HUES48 (cell line): ENCODE measurements at regions not wholly inside any gene's neighbourhood (a gene's known extent, or its start where the extent isn't known, plus 50 kb on each side); places are given as distances from the start of the nearest gene placed in this dataset.

ENCODE experiments used
- H3K27ac ChIP-seq: one replicate; pipeline ENCODE4 v1.7.0; 2013; ENCODE audit warnings: low read depth, low read length, inconsistent platforms
- H3K27me3 ChIP-seq: 2 replicates; pipeline ENCODE4 v1.6.1; 2013; ENCODE audit warnings: mild to moderate bottlenecking, low read length; ENCODE audit not compliant: control insufficient read depth, insufficient read depth
- H3K36me3 ChIP-seq: 2 replicates; pipeline ENCODE4 v1.6.1; 2013; ENCODE audit warnings: low read length; ENCODE audit not compliant: control insufficient read depth, insufficient read depth
- H3K4me1 ChIP-seq: 2 replicates; pipeline ENCODE4 v1.6.1; 2013; ENCODE audit warnings: mild to moderate bottlenecking, low read length; ENCODE audit not compliant: control insufficient read depth, insufficient read depth
- H3K4me3 ChIP-seq: 2 replicates; pipeline ENCODE4 v1.5.1; 2013; ENCODE audit warnings: mild to moderate bottlenecking, low read depth, low read length
- H3K9ac ChIP-seq: 2 replicates; pipeline ENCODE4 v1.6.1; 2013; ENCODE audit warnings: mild to moderate bottlenecking, low read depth, low read length, moderate library complexity
- H3K9me3 ChIP-seq: 2 replicates; pipeline ENCODE4 v1.6.1; 2013; ENCODE audit warnings: low read length; ENCODE audit not compliant: control insufficient read depth, insufficient read depth

GRCh38 chr12:125193376-125194152, 128.3 kb downstream of the AACS start:
- H3K4me1 ChIP-seq: peaks cover 65% of the 10 kb centered on the region
- no peaks in the 10 kb centered on the region for H3K36me3 ChIP-seq
- peak overlapping the region; percentile 81 for H3K27ac ChIP-seq
- no peaks in the 10 kb centered on the region for H3K9me3 ChIP-seq
- no peak overlapping the region for H3K9ac ChIP-seq
- peaks cover 37% of the 10 kb centered on the region for H3K27me3 ChIP-seq
- peak overlapping the region; percentile 46; the same call in 1 of the 2 replicates for H3K4me3 ChIP-seq

GRCh38 chr12:125194163-125194773, 129.0 kb downstream of the AACS start:
- peak overlapping the region; percentile 81 for H3K27ac ChIP-seq
- peak overlapping the region; percentile 46; the same call in 1 of the 2 replicates for H3K4me3 ChIP-seq
- H3K9ac ChIP-seq: no peak overlapping the region
- no peaks in the 10 kb centered on the region for H3K36me3 ChIP-seq
- H3K27me3 ChIP-seq: peaks cover 33% of the 10 kb centered on the region
- peaks cover 58% of the 10 kb centered on the region for H3K4me1 ChIP-seq
- no peaks in the 10 kb centered on the region for H3K9me3 ChIP-seq

- Histone ChIP-seq H3K36me3 (no peaks in the 10 kb centered on the region), H3K9ac (no peak overlapping the region), H3K27me3 (peaks cover 26% of the 10 kb centered on the region), H3K4me3 (no peak overlapping the region), H3K27ac (no peak overlapping the region), H3K4me1 (peaks cover 51% of the 10 kb centered on the region), H3K9me3 (no peaks in the 10 kb centered on the region)
These were observed 129.8 kb downstream of the AACS start for GRCh38 chr12:125194987-125195386.

- H3K27me3 ChIP-seq: peaks cover 9% of the 10 kb centered on the region; the same call in 1 of the 2 replicates
- no peak overlapping the region for H3K27ac ChIP-seq
- no peaks in the 10 kb centered on the region for H3K9me3 ChIP-seq
- peaks cover 35% of the 10 kb centered on the region for H3K4me1 ChIP-seq
- no peaks in the 10 kb centered on the region for H3K36me3 ChIP-seq
- H3K9ac ChIP-seq: no peak overlapping the region
- H3K4me3 ChIP-seq: no peak overlapping the region
These were observed 132.1 kb downstream of the AACS start for GRCh38 chr12:125197326-125197725.

GRCh38 chr12:125198652-125199051, 133.4 kb downstream of the AACS start:
- Histone ChIP-seq H3K27ac (no peak overlapping the region), H3K9ac (no peak overlapping the region), H3K36me3 (no peaks in the 10 kb centered on the region), H3K27me3 (peaks cover 2% of the 10 kb centered on the region; the same call in 1 of the 2 replicates), H3K4me3 (no peak overlapping the region), H3K9me3 (no peaks in the 10 kb centered on the region), H3K4me1 (peaks cover 22% of the 10 kb centered on the region)

GRCh38 chr12:125201090-125201489, 135.9 kb downstream of the AACS start:
- H3K4me1 ChIP-seq: 0 out of 2 replicates have a peak, but pooled peaks cover 3% of the 10 kb centered on the region
- H3K36me3 ChIP-seq: no peaks in the 10 kb centered on the region
- H3K27ac ChIP-seq: no peak overlapping the region
- no peaks in the 10 kb centered on the region for H3K9me3 ChIP-seq
- H3K9ac ChIP-seq: no peak overlapping the region
- H3K4me3 ChIP-seq: no peak overlapping the region
- no peaks in the 10 kb centered on the region for H3K27me3 ChIP-seq

GRCh38 chr12:125201940-125202339, 136.7 kb downstream of the AACS start:
- H3K27ac ChIP-seq: no peak overlapping the region
- H3K4me1 ChIP-seq: 0 out of 2 replicates have a peak, but pooled peaks cover 3% of the 10 kb centered on the region
- no peak overlapping the region for H3K9ac ChIP-seq
- H3K4me3 ChIP-seq: no peak overlapping the region
- H3K27me3 ChIP-seq: no peaks in the 10 kb centered on the region
- no peaks in the 10 kb centered on the region for H3K36me3 ChIP-seq
- H3K9me3 ChIP-seq: no peaks in the 10 kb centered on the region

GRCh38 chr12:125202421-125202820, 137.2 kb downstream of the AACS start:
- H3K4me3 ChIP-seq: no peak overlapping the region

GRCh38 chr12:125203145-125203765, 138.0 kb downstream of the AACS start:
- Histone ChIP-seq H3K36me3 (no peaks in the 10 kb centered on the region), H3K27me3 (no peaks in the 10 kb centered on the region), H3K9ac (no peak overlapping the region), H3K4me1 (peaks cover 6% of the 10 kb centered on the region), H3K27ac (no peak overlapping the region), H3K4me3 (no peak overlapping the region), H3K9me3 (no peaks in the 10 kb centered on the region)

More at GRCh38 chr12:125202421-125202820, 137.2 kb downstream of the AACS start:
- no peaks in the 10 kb centered on the region for H3K9me3 ChIP-seq
- H3K36me3 ChIP-seq: no peaks in the 10 kb centered on the region
- H3K9ac ChIP-seq: no peak overlapping the region
- H3K27me3 ChIP-seq: no peaks in the 10 kb centered on the region
- 0 out of 2 replicates have a peak, but pooled peaks cover 3% of the 10 kb centered on the region for H3K4me1 ChIP-seq
- no peak overlapping the region for H3K27ac ChIP-seq

- Histone ChIP-seq H3K4me3 (no peak overlapping the region), H3K4me1 (peaks cover 20% of the 10 kb centered on the region), H3K27me3 (no peaks in the 10 kb centered on the region), H3K9ac (no peak overlapping the region), H3K27ac (no peak overlapping the region), H3K36me3 (no peaks in the 10 kb centered on the region), H3K9me3 (no peaks in the 10 kb centered on the region)
These were observed 140.2 kb downstream of the AACS start for GRCh38 chr12:125205386-125205785.

GRCh38 chr12:125206711-125207110, 141.5 kb downstream of the AACS start:
- no peak overlapping the region for H3K9ac ChIP-seq
- peaks cover 23% of the 10 kb centered on the region for H3K4me1 ChIP-seq
- no peak overlapping the region for H3K4me3 ChIP-seq
- H3K27me3 ChIP-seq: no peaks in the 10 kb centered on the region
- no peaks in the 10 kb centered on the region for H3K36me3 ChIP-seq
- H3K9me3 ChIP-seq: no peaks in the 10 kb centered on the region
- H3K27ac ChIP-seq: no peak overlapping the region
